ENCODE measurements at regions not wholly inside any gene's neighbourhood (a gene's known extent, or its start where the extent isn't known, plus 50 kb on each side); places are given as distances from the start of the nearest gene placed in this dataset.

GRCh38 chr10:10078446-10078845 lies 939.2 kb upstream of the CELF2 start:
- Mint-ChIP-seq H3K4me1 (ENCODE audit: low read depth, unreplicated experiment) (no peaks in the 10 kb centered on the region), H3K36me3 (ENCODE audit: low read depth, unreplicated experiment) (no peaks in the 10 kb centered on the region), H3K9me3 (ENCODE audit: unreplicated experiment) (peaks cover 10% of the 10 kb centered on the region), H3K27me3 (ENCODE audit: low read depth, unreplicated experiment) (no peaks in the 10 kb centered on the region), H3K4me3 (ENCODE audit: unreplicated experiment) (no peak overlapping the region), H3K27ac (ENCODE audit: unreplicated experiment) (no peak overlapping the region)
- no peaks in the 10 kb centered on the region for H3K27me3 ChIP-seq (ENCODE audit: insufficient read depth, low read length)
- H3K27ac ChIP-seq (ENCODE audit: low read depth, low read length) = no peak overlapping the region
- H3K4me3 ChIP-seq (ENCODE audit: insufficient read depth, low read depth, low read length) = no peak overlapping the region
- H3K9me3 ChIP-seq (ENCODE audit: insufficient read depth, low read depth, low read length) = no peaks in the 10 kb centered on the region
- TF ChIP-seq CTCF (IDR thresholded peaks at IDR 0.05; ENCODE audit: insufficient read depth, low read depth, low read length) = no peak
- no peak for TF ChIP-seq EZH2 (IDR thresholded peaks at IDR 0.05; ENCODE audit: insufficient read depth, low read length)
- FAIRE-seq (no peak), DNase-seq (ENCODE audit: low read depth) (no peak)
- H3K79me2 ChIP-seq (ENCODE audit: insufficient read depth, low read length) = no peaks in the 10 kb centered on the region
- H3K9ac ChIP-seq (ENCODE audit: low read length) = no peak overlapping the region
- H3K36me3 ChIP-seq (ENCODE audit: insufficient read depth, low read length) = no peaks in the 10 kb centered on the region
- no peaks in the 10 kb centered on the region for H3K4me1 ChIP-seq (ENCODE audit: insufficient read depth, low read length)
- H4K20me1 ChIP-seq (ENCODE audit: insufficient read depth, low read length) = no peaks in the 10 kb centered on the region
- no peak overlapping the region for H2AFZ ChIP-seq (ENCODE audit: low read depth, low read length)
- no peak overlapping the region for H3K4me2 ChIP-seq (ENCODE audit: low read length)

- Histone ChIP-seq H4K20me1 (ENCODE audit: insufficient read depth, low read length) (no peaks in the 10 kb centered on the region), H3K27me3 (ENCODE audit: insufficient read depth, low read length) (no peaks in the 10 kb centered on the region), H3K36me3 (ENCODE audit: insufficient read depth, low read length) (no peaks in the 10 kb centered on the region), H3K4me2 (ENCODE audit: low read length) (no peak overlapping the region), H3K4me1 (ENCODE audit: insufficient read depth, low read length) (no peaks in the 10 kb centered on the region), H3K79me2 (ENCODE audit: insufficient read depth, low read length) (no peaks in the 10 kb centered on the region), H3K9me3 (ENCODE audit: insufficient read depth, low read depth, low read length) (no peaks in the 10 kb centered on the region), H2AFZ (ENCODE audit: low read depth, low read length) (peak overlapping the region; percentile 37), H3K27ac (ENCODE audit: low read depth, low read length) (no peak overlapping the region), H3K9ac (ENCODE audit: low read length) (no peak overlapping the region), H3K4me3 (ENCODE audit: insufficient read depth, low read depth, low read length) (no peak overlapping the region)
- DNase-seq (ENCODE audit: low read depth) (peak; percentile 28), FAIRE-seq (no peak)
- TF ChIP-seq CTCF (IDR thresholded peaks at IDR 0.05; ENCODE audit: insufficient read depth, low read depth, low read length) (no peak), EZH2 (IDR thresholded peaks at IDR 0.05; ENCODE audit: insufficient read depth, low read length) (no peak)
- Mint-ChIP-seq H3K4me1 (ENCODE audit: low read depth, unreplicated experiment) (peaks cover 7% of the 10 kb centered on the region), H3K27me3 (ENCODE audit: low read depth, unreplicated experiment) (no peaks in the 10 kb centered on the region), H3K9me3 (ENCODE audit: unreplicated experiment) (no peaks in the 10 kb centered on the region), H3K27ac (ENCODE audit: unreplicated experiment) (no peak overlapping the region), H3K36me3 (ENCODE audit: low read depth, unreplicated experiment) (no peaks in the 10 kb centered on the region), H3K4me3 (ENCODE audit: unreplicated experiment) (no peak overlapping the region)
These were observed 925.1 kb upstream of the CELF2 start for GRCh38 chr10:10092581-10092980.

- H3K36me3 ChIP-seq (ENCODE audit: insufficient read depth, low read length) = no peaks in the 10 kb centered on the region
- H3K9ac ChIP-seq (ENCODE audit: low read length) = no peak overlapping the region
- no peak overlapping the region for H3K27ac ChIP-seq (ENCODE audit: low read depth, low read length)
- H3K27me3 ChIP-seq (ENCODE audit: insufficient read depth, low read length) = no peaks in the 10 kb centered on the region
- FAIRE-seq (no peak), DNase-seq (ENCODE audit: low read depth) (no peak)
- Mint-ChIP-seq H3K4me3 (ENCODE audit: unreplicated experiment) (no peak overlapping the region), H3K27ac (ENCODE audit: unreplicated experiment) (no peak overlapping the region), H3K9me3 (ENCODE audit: unreplicated experiment) (no peaks in the 10 kb centered on the region), H3K27me3 (ENCODE audit: low read depth, unreplicated experiment) (no peaks in the 10 kb centered on the region), H3K36me3 (ENCODE audit: low read depth, unreplicated experiment) (no peaks in the 10 kb centered on the region), H3K4me1 (ENCODE audit: low read depth, unreplicated experiment) (peaks cover 7% of the 10 kb centered on the region)
- no peak overlapping the region for H2AFZ ChIP-seq (ENCODE audit: low read depth, low read length)
- no peaks in the 10 kb centered on the region for H3K4me1 ChIP-seq (ENCODE audit: insufficient read depth, low read length)
- no peak overlapping the region for H3K4me2 ChIP-seq (ENCODE audit: low read length)
- H3K9me3 ChIP-seq (ENCODE audit: insufficient read depth, low read depth, low read length) = no peaks in the 10 kb centered on the region
- no peaks in the 10 kb centered on the region for H3K79me2 ChIP-seq (ENCODE audit: insufficient read depth, low read length)
- TF ChIP-seq CTCF (IDR thresholded peaks at IDR 0.05; ENCODE audit: insufficient read depth, low read depth, low read length) (no peak), EZH2 (IDR thresholded peaks at IDR 0.05; ENCODE audit: insufficient read depth, low read length) (no peak)
- H3K4me3 ChIP-seq (ENCODE audit: insufficient read depth, low read depth, low read length) = no peak overlapping the region
- no peaks in the 10 kb centered on the region for H4K20me1 ChIP-seq (ENCODE audit: insufficient read depth, low read length)
These were observed 924.7 kb upstream of the CELF2 start for GRCh38 chr10:10093021-10093420.
